ENCODE measurements at regions not wholly inside any gene's neighbourhood (a gene's known extent, or its start where the extent isn't known, plus 50 kb on each side); places are given as distances from the start of the nearest gene placed in this dataset.

- H4K20me1 ChIP-seq (ENCODE audit: insufficient read depth) = no peaks in the 10 kb centered on the region
- H3K79me2 ChIP-seq (ENCODE audit: insufficient read depth, low read length) = no peaks in the 10 kb centered on the region
- intact Hi-C loops (cut with micrococcal nuclease) = no loop called here
- no peaks in the 10 kb centered on the region for H3K9me2 ChIP-seq (ENCODE audit: insufficient read depth)
- H3K36me3 ChIP-seq (ENCODE audit: control insufficient read depth in 1 of 2, insufficient read depth in 2 of 2, low read length in 2 of 2) = no peaks in the 10 kb centered on the region
- no peak for TF ChIP-seq POLR2AphosphoS5 (IDR thresholded peaks at IDR 0.05; ENCODE audit: low read depth, low read length)
- no peak for TF ChIP-seq EZH2phosphoT487 (IDR thresholded peaks at IDR 0.05; ENCODE audit: borderline replicate concordance)
- no peak for TF ChIP-seq TCF7L2 (IDR thresholded peaks at IDR 0.05; ENCODE audit: borderline replicate concordance, extremely low read depth, insufficient read depth, insufficient read length)
- no peak for TF ChIP-seq CEBPB (IDR thresholded peaks at IDR 0.05; ENCODE audit: low read depth)
- TF ChIP-seq SP1 (IDR thresholded peaks at IDR 0.05; ENCODE audit: low read depth) = no peak
- TF ChIP-seq, protein P1, sequence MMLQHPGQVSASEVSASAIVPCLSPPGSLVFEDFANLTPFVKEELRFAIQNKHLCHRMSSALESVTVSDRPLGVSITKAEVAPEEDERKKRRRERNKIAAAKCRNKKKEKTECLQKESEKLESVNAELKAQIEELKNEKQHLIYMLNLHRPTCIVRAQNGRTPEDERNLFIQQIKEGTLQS (IDR thresholded peaks at IDR 0.05) = no peak
- TF ChIP-seq, protein P2, sequence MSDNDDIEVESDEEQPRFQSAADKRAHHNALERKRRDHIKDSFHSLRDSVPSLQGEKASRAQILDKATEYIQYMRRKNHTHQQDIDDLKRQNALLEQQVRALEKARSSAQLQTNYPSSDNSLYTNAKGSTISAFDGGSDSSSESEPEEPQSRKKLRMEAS (IDR thresholded peaks at IDR 0.05) = no peak
- no peak for TF ChIP-seq ELF1 (IDR thresholded peaks at IDR 0.05; ENCODE audit: borderline replicate concordance, low read depth)
- TF ChIP-seq, protein P3, sequence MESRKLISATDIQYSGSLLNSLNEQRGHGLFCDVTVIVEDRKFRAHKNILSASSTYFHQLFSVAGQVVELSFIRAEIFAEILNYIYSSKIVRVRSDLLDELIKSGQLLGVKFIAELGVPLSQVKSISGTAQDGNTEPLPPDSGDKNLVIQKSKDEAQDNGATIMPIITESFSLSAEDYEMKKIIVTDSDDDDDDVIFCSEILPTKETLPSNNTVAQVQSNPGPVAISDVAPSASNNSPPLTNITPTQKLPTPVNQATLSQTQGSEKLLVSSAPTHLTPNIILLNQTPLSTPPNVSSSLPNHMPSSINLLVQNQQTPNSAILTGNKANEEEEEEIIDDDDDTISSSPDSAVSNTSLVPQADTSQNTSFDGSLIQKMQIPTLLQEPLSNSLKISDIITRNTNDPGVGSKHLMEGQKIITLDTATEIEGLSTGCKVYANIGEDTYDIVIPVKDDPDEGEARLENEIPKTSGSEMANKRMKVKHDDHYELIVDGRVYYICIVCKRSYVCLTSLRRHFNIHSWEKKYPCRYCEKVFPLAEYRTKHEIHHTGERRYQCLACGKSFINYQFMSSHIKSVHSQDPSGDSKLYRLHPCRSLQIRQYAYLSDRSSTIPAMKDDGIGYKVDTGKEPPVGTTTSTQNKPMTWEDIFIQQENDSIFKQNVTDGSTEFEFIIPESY (IDR thresholded peaks at IDR 0.05; ENCODE audit: extremely low read depth, insufficient replicate concordance, low read length) = no peak
- no peak for TF ChIP-seq EZH2 (IDR thresholded peaks at IDR 0.05)
- TF ChIP-seq EGR1 (IDR thresholded peaks at IDR 0.05; ENCODE audit: low read depth) = no peak
- no peak for TF ChIP-seq YY1 (IDR thresholded peaks at IDR 0.05; ENCODE audit: extremely low read depth, insufficient replicate concordance, low read depth, low read length)
- no peak for TF ChIP-seq POLR2A (IDR thresholded peaks at IDR 0.05; ENCODE audit: borderline replicate concordance, extremely low read depth, insufficient read depth, insufficient read length)
- TF ChIP-seq JUND (IDR thresholded peaks at IDR 0.05) = no peak
- TF ChIP-seq ZFX (IDR thresholded peaks at IDR 0.05) = no peak
- TF ChIP-seq, protein P4, sequence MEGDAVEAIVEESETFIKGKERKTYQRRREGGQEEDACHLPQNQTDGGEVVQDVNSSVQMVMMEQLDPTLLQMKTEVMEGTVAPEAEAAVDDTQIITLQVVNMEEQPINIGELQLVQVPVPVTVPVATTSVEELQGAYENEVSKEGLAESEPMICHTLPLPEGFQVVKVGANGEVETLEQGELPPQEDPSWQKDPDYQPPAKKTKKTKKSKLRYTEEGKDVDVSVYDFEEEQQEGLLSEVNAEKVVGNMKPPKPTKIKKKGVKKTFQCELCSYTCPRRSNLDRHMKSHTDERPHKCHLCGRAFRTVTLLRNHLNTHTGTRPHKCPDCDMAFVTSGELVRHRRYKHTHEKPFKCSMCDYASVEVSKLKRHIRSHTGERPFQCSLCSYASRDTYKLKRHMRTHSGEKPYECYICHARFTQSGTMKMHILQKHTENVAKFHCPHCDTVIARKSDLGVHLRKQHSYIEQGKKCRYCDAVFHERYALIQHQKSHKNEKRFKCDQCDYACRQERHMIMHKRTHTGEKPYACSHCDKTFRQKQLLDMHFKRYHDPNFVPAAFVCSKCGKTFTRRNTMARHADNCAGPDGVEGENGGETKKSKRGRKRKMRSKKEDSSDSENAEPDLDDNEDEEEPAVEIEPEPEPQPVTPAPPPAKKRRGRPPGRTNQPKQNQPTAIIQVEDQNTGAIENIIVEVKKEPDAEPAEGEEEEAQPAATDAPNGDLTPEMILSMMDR (IDR thresholded peaks at IDR 0.05 in 2 of 3, conservative IDR thresholded peaks at IDR 0.05 in 1 of 3; ENCODE audit: borderline replicate concordance in 1 of 3, insufficient read depth in 1 of 3, low read depth in 2 of 3, low read length in 2 of 3) = no peak
- no peak for TF ChIP-seq SIN3A (IDR thresholded peaks at IDR 0.05; ENCODE audit: low read depth)
- TF ChIP-seq CBX3 (IDR thresholded peaks at IDR 0.05; ENCODE audit: low read depth) = no peak
- no peak for ATAC-seq
- H3K27me3 ChIP-seq (ENCODE audit: insufficient read depth, low read length) = no peaks in the 10 kb centered on the region
- POLR2A ChIA-PET = no interaction called here
- H3K9ac ChIP-seq (ENCODE audit: low read length) = no peak overlapping the region
- H3K4me3 ChIP-seq (replicated peaks in 1 of 2; ENCODE audit: low read depth in 1 of 2, low read length in 2 of 2) = no peak overlapping the region
- H2AFZ ChIP-seq (ENCODE audit: low read depth, low read length, poor library complexity, severe bottlenecking) = no peak overlapping the region
- RAD21 ChIA-PET (ENCODE audit: low non-redundant PET in 1 of 2, low total read pairs in 2 of 2, uncharacterized antibody in 2 of 2, unreplicated experiment in 2 of 2) = no interaction called here
- CTCF ChIA-PET = no interaction called here
- peaks cover 4 to 23% of the 10 kb centered on the region in 2 experiments; a peak in 2 of 4 replicates for H3K9me3 ChIP-seq (ENCODE audit: control insufficient read depth in 1 of 2, insufficient read depth in 1 of 2, low read depth in 1 of 2, low read length in 2 of 2)
- H3K4me2 ChIP-seq (ENCODE audit: low read length) = no peak overlapping the region
- DNase-seq (ENCODE audit: low read depth, low spot score) = no peak
- H3K4me1 ChIP-seq (ENCODE audit: control insufficient read depth in 1 of 2, insufficient read depth in 2 of 2, low read length in 2 of 2) = no peaks in the 10 kb centered on the region
- H3K27ac ChIP-seq (ENCODE audit: low read depth, low read length) = no peak overlapping the region
- BruUV-seq (replicated peaks) = no TSS peak
These were observed 297.7 kb downstream of the IRX2 start for GRCh38 chr5:2453781-2454180.

All from HCT116 (cell line).